HL-60 (cell line): ENCODE measurements at regions not wholly inside any gene's neighbourhood (a gene's known extent, or its start where the extent isn't known, plus 50 kb on each side); places are given as distances from the start of the nearest gene placed in this dataset.

Experiments
- DNase-seq, 2 experiments: peaks; one replicate each; pipeline ENCODE4 v3.0.0-alpha.2; 2010 to 2020; ENCODE audit warnings: low read depth in 1 of 2, low spot score in 1 of 2
- H3K27ac ChIP-seq: fragments of 250-450 bp; sonication (Bioruptor Pico); replicated peaks from 2 replicates; pipeline ENCODE4 v1.5.1; 2020; ENCODE audit warnings: mild to moderate bottlenecking, moderate library complexity
- H3K27me3 ChIP-seq: fragments of 250-450 bp; sonication (Bioruptor Pico); 2 replicates; pipeline ENCODE4 v1.5.1; 2021; ENCODE audit warnings: mild to moderate bottlenecking, moderate library complexity; ENCODE audit not compliant: insufficient read depth, poor library complexity, severe bottlenecking
- H3K4me3 ChIP-seq: replicated peaks from 2 replicates; pipeline ENCODE4 v1.5.1; 2011; ENCODE audit warnings: mild to moderate bottlenecking, control low read depth, low read length; ENCODE audit not compliant: insufficient read depth
- CTCF ChIP-seq: IDR thresholded peaks from one replicate; pipeline ENCODE4 v1.5.1; 2011; ENCODE audit warnings: low read length, control low read depth, inconsistent platforms; ENCODE audit not compliant: insufficient read depth
- GABPA ChIP-seq: IDR thresholded peaks from 2 replicates; pipeline ENCODE4 v1.6.1; 2012; ENCODE audit warnings: low read depth
- POLR2AphosphoS5 ChIP-seq: IDR thresholded peaks from 2 replicates; pipeline ENCODE4 v1.6.1; 2012; ENCODE audit warnings: low read depth
- REST ChIP-seq: IDR thresholded peaks from 2 replicates; pipeline ENCODE4 v1.6.1; 2012; ENCODE audit warnings: low read depth; ENCODE audit not compliant: insufficient replicate concordance
- SPI1 ChIP-seq: IDR thresholded peaks from 2 replicates; pipeline ENCODE4 v1.6.1; 2012; ENCODE audit warnings: low read depth, mild to moderate bottlenecking, borderline replicate concordance

GRCh38 chr3:94909726-94910125 is 846.9 kb downstream of the NSUN3 start:
- TF ChIP-seq CTCF (no peak), POLR2AphosphoS5 (no peak)
- Histone ChIP-seq H3K27me3 (no peaks in the 10 kb centered on the region), H3K27ac (no peak overlapping the region), H3K4me3 (no peak overlapping the region)
- DNase-seq, result no peak

GRCh38 chr3:94912656-94913055 is 849.8 kb downstream of the NSUN3 start:
- H3K27me3 ChIP-seq, result no peaks in the 10 kb centered on the region
- TF ChIP-seq REST (no peak), GABPA (no peak)
- DNase-seq, result no peak
- no peak overlapping the region for H3K27ac ChIP-seq
- H3K4me3 ChIP-seq, result no peak overlapping the region

GRCh38 chr3:94927175-94927574 is 864.3 kb downstream of the NSUN3 start:
- no peaks in the 10 kb centered on the region for H3K27me3 ChIP-seq
- DNase-seq, result no peak
- H3K27ac ChIP-seq, result no peak overlapping the region
- no peak for TF ChIP-seq REST
- no peak for TF ChIP-seq GABPA
- TF ChIP-seq CTCF, result no peak
- H3K4me3 ChIP-seq, result no peak overlapping the region

GRCh38 chr3:94928921-94929320 is 866.1 kb downstream of the NSUN3 start:
- TF ChIP-seq SPI1, result no peak
- TF ChIP-seq GABPA, result no peak
- TF ChIP-seq REST, result no peak
- no peak for TF ChIP-seq CTCF
- TF ChIP-seq POLR2AphosphoS5, result no peak; the same call in 1 of the 2 replicates
- Histone ChIP-seq H3K27me3 (no peaks in the 10 kb centered on the region), H3K4me3 (no peak overlapping the region), H3K27ac (peak overlapping the region; percentile 48)
- peak; percentile 55 to 85 for DNase-seq
